Prostate gland (tissue), 2 donors: ENCODE measurements at regions not wholly inside any gene's neighbourhood (a gene's known extent, or its start where the extent isn't known, plus 50 kb on each side); places are given as distances from the start of the nearest gene placed in this dataset.
A peak's percentile ranks its signal among the peaks of the same experiment; 100 is the strongest.
"Not testable (repeated sequence)": the region's sequence is repeated elsewhere in the genome, so short reads cannot be mapped to it uniquely, and the experiment has no call there.

Experiments used
- DNase-seq: peaks from one replicate; pipeline ENCODE4 v3.0.0-alpha.2; 2019; ENCODE audit warnings: low spot score
- H3K27ac ChIP-seq, 2 donors: fragments of 200-600 bp; sonication (generic); 2 replicates each; pipeline ENCODE4 v1.5.1; 2017 to 2019
- H3K27me3 ChIP-seq: fragments of 200-600 bp; sonication (generic); replicated peaks from 2 replicates; pipeline ENCODE4 v1.5.1; 2019; ENCODE audit not compliant: insufficient read depth
- H3K36me3 ChIP-seq, 2 donors: fragments of 200-600 bp; sonication (generic); 1 replicate in 1 of 2; 2 replicates in 1 of 2; pipeline versions ENCODE4 v1.5.1 to v1.8.1; 2017 to 2019
- H3K4me1 ChIP-seq: fragments of 200-600 bp; sonication (generic); replicated peaks from 2 replicates; pipeline ENCODE4 v1.5.1; 2019
- H3K4me3 ChIP-seq, 2 donors: fragments of 200-600 bp; sonication (generic); 2 replicates each; pipeline ENCODE4 v1.5.1; 2017 to 2019
- H3K9me3 ChIP-seq: fragments of 200-600 bp; sonication (generic); 2 replicates; pipeline ENCODE4 v1.5.1; 2017
- WGBS: methylation state at CpG from one replicate; pipeline ENCODE4 v1.1.5; 2018; 5-methylcytosine and 5-hydroxymethylcytosine counted together
- intact Hi-C: fragments of 100-400 bp; cut with DNase I; formaldehyde crosslinking; loops from one replicate; pipeline ENCODE4 v1.14.2; 2022

DNA sequence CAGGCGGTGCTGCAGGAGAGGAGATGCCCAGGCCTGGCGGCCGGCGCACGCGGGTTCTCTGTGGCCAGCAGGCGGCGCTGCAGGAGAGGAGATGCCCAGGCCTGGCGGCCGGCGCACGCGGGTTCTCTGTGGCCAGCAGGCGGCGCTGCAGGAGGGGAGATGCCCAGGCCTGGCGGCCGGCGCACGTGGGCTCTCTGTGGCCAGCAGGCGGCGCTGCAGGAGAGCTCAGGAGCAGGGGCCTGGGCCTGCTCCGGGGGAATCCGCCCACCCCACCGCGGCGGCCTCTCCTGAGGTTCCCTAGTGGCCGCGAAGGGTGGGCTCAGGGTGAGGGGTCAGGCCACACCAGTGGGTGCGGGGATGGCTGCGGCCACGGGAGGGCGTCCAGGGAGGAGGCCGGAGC lies 75.9 kb downstream of the OR4F16 start:
- H3K4me1 ChIP-seq, H3K27me3 ChIP-seq, H3K4me3 ChIP-seq, intact Hi-C loops, H3K27ac ChIP-seq, DNase-seq, H3K36me3 ChIP-seq, H3K9me3 ChIP-seq: not testable (repeated sequence)
- WGBS, result no CpG with 5 or more reads among the region's 33 CpGs

DNA sequence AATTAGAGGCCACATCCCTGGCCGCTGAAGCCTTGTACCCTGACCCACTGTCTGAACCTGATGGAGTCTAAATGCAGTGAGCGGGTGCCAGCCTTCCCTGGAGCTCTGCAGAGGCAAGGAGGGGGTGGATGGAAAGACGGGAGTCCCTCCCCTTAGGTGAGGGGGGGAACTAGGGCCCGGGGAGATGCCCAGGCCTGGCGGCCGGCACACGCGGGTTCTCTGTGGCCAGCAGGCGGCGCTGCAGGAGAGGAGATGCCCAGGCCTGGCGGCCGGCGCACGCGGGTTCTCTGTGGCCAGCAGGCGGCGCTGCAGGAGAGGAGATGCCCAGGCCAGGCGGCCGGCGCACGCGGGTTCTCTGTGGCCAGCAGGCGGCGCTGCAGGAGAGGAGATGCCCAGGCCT lies 77.3 kb downstream of the OR4F16 start:
- DNase-seq, H3K36me3 ChIP-seq, H3K4me3 ChIP-seq, H3K9me3 ChIP-seq, intact Hi-C loops, H3K4me1 ChIP-seq, H3K27me3 ChIP-seq, H3K27ac ChIP-seq: not testable (repeated sequence)
- WGBS, result no CpG with 5 or more reads among the region's 24 CpGs

GRCh38 chr1:605279-605678 lies 81.2 kb downstream of the OR4F16 start:
- DNase-seq, H3K27me3 ChIP-seq, H3K4me3 ChIP-seq, H3K27ac ChIP-seq, H3K36me3 ChIP-seq, H3K9me3 ChIP-seq, H3K4me1 ChIP-seq, intact Hi-C loops: not testable (repeated sequence)
- 29% methylated on average over 4 of the region's 27 CpGs for WGBS

DNA sequence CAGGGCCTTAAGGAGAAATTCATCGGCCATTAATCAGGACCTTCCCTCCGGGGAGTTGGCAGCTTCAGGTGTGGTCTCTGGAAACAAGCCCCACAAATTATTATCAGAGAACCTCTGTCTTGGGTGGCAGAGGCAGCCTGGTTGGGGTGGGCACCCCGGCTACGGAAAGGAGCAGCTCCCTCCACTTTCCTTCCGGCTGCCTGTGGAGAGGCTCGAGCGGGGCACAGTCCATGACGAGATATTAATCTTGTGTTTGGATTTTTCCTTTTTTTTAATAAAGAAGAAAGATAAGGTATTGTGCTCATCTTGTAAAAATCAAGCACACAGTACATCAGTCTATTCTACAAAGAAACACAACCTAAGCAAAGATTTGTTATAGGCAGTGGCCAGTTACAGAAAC lies 98.2 kb downstream of the OR4F16 start:
- intact Hi-C loops, H3K27me3 ChIP-seq, H3K4me1 ChIP-seq, H3K9me3 ChIP-seq, H3K36me3 ChIP-seq, H3K4me3 ChIP-seq, DNase-seq, H3K27ac ChIP-seq: not testable (repeated sequence)
- whole genome bisulfite sequencing, result 43% methylated on average over 6 of the region's 8 CpGs

DNA sequence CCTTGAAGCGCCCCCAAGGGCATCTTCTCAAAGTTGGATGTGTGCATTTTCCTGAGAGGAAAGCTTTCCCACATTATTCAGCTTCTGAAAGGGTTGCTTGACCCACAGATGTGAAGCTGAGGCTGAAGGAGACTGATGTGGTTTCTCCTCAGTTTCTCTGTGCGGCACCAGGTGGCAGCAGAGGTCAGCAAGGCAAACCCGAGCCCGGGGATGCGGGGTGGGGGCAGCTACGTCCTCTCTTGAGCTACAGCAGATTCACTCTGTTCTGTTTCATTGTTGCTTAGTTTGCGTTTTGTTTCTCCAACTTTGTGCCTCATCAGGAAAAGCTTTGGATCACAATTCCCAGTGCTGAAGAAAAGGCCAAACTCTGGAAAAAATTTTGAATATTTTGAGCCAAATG lies 100.5 kb downstream of the OR4F16 start:
- intact Hi-C loops, H3K4me3 ChIP-seq, H3K36me3 ChIP-seq, H3K4me1 ChIP-seq, H3K9me3 ChIP-seq, H3K27me3 ChIP-seq, H3K27ac ChIP-seq: not testable (repeated sequence)
- peak; percentile 27 for DNase-seq
- WGBS, result no CpG with 5 or more reads among the region's 7 CpGs
